WI38 (cell line): ENCODE measurements at regions not wholly inside any gene's neighbourhood (a gene's known extent, or its start where the extent isn't known, plus 50 kb on each side); places are given as distances from the start of the nearest gene placed in this dataset.

Experiments
- H3K4me3 ChIP-seq: 2 replicates; pipeline ENCODE4 v1.5.1; 2011; ENCODE audit warnings: low read depth, mild to moderate bottlenecking, control low read depth, low read length
- TF ChIP-seq, protein P1 (sequence below): IDR thresholded peaks from 2 replicates; pipeline ENCODE4 v1.5.1; 2012; ENCODE audit warnings: low read depth, mild to moderate bottlenecking, control low read depth, low read length

DNA sequence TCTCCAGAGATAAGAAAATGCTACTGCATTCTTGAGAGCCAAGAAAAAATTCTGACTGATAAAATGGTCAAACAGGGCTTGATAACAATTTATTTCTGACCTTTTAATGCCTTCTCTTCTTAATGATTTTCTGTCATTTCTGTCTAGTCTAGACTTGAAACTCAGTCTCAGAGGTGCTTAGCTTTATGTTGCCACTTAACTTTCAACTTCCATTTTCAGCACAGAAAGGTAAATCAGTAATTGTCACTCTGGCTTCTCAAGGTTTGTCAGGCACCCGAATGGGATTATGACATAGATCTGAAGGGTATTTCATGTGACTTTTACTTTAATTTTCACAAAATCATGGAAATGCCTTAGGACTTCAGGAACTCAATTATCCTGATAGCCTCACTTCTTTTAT lies 155.4 kb upstream of the GBE1 start:
- no peak overlapping the region for H3K4me3 ChIP-seq
- TF ChIP-seq, protein P1, sequence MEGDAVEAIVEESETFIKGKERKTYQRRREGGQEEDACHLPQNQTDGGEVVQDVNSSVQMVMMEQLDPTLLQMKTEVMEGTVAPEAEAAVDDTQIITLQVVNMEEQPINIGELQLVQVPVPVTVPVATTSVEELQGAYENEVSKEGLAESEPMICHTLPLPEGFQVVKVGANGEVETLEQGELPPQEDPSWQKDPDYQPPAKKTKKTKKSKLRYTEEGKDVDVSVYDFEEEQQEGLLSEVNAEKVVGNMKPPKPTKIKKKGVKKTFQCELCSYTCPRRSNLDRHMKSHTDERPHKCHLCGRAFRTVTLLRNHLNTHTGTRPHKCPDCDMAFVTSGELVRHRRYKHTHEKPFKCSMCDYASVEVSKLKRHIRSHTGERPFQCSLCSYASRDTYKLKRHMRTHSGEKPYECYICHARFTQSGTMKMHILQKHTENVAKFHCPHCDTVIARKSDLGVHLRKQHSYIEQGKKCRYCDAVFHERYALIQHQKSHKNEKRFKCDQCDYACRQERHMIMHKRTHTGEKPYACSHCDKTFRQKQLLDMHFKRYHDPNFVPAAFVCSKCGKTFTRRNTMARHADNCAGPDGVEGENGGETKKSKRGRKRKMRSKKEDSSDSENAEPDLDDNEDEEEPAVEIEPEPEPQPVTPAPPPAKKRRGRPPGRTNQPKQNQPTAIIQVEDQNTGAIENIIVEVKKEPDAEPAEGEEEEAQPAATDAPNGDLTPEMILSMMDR = no peak

DNA sequence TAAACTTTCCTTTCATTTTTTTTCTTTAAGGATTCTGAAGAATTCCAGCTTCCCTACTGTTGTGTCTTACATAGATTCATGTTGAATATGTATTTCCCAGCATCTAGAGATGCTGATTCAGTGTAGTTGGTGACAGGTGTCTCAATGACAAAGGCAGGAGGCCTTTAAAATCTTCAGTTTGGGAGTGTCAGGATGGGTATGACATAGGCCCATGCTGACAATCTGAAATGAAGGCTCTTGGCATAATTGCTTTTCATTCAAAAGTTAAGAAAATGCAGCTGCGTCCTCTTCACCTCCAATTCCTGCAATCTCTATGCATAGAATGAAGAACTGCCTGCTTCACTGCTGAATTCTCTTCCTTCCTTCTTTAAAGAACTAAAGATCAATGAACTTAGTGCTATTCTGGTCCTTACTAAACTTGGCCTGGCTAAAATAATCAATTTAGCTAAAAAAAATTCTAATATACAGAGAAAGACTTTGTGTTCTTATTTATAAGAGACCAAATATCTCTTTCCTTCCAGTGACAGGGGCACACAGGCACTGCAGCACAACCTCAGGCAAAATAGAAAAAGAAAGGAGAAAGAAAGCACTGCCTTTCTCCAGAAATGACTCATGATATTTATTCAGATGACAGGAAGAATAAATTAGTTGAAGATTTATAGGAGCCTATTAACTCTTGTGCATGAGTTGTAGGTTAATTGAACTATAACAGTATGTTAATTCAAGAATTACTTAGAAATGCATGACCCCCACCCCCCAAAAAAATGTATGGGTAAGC lies 152.6 kb upstream of the GBE1 start:
- no peak overlapping the region for H3K4me3 ChIP-seq
- TF ChIP-seq, protein P1 = no peak

DNA sequence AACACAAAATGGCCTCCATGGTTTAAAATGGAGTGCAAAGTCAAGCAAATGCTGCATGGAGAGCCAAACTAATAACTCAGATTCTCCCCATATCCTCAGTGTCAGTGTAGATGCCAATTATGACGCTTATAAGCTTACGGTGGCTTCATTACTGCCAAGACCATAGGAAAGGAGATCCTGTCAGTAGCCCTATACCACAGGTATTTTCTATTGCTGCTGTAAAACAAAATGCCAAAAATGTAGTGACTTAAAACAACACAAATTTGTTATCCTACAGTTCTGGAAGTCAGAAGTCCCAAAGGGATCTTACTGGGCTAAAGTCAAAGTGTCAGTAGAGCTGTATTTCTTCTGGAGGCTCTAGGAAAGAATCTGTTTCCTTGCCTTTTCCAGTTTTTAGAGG lies 149.8 kb upstream of the GBE1 start:
- TF ChIP-seq, protein P1 = no peak
- H3K4me3 ChIP-seq = no peak overlapping the region

DNA sequence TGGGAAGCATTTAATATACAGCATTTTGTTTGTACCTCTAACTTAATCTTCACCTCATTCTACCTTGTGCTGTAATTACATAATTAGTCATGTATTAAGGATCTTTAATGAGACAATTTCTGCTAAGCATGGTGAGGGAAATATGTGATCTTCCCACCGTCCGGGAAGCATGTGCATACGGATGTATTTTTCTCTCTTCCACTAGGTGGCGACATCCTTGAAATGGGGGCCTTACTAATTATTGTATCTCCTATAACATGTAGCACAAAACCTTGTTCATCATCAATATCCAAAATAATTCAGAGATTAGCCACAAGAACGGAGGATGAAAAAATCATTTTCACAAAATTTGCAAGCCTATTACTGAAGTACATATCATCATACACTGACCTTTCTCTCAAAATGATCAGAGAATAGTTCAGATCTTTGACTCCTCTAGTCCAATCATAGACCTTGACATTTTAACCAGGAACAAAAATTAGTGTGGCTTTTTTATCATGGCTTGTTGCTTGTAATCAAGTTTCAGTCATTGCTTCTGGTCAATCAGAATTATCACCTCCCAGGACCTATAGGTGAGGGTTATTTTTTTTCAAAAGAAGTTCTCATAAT lies 148.9 kb upstream of the GBE1 start:
- TF ChIP-seq, protein P1 = peak; percentile 64

DNA sequence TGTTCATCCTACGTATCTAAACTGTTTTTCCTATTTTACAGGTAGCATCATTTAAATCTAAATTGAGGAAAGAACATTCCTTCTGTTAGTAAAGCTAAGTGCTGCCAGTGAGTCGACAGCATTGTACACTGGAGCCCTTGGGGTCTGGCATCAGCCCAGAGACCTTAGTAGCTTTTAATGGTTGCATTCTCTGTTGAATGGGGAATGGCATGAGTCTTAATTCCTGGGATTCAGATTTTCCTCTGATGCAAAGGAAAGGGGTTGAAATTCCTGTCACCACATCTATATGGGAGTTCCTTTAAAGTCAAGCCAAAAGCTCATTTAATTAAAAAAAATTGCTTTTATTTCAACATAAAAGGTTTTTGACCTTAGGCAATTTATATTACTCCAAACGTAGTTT lies 148.4 kb upstream of the GBE1 start:
- TF ChIP-seq, protein P1 = no peak
- no peak overlapping the region for H3K4me3 ChIP-seq

More for the DNA sequence above, 148.9 kb upstream of the GBE1 start:
- H3K4me3 ChIP-seq = no peak overlapping the region

DNA sequence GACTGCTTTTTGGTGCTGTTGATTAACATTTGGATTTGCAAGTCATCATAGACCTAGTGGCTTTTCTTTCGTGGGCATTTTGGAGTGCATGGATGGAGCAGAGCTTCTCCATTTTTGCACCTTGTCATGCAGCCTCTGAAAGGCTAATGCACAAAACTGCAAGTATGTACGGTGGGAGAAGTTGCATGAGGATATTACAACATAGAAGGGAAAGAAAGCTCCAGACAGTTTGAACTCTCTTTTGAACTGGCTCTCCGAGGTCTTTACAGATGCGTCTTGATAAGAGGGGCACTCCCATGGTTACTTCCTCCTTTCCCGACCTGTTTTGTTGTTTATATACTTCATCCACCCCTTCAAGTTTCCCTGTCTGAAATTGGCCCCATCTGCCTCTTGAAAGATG lies 147.1 kb upstream of the GBE1 start:
- no peak overlapping the region for H3K4me3 ChIP-seq
- TF ChIP-seq, protein P1 = no peak

DNA sequence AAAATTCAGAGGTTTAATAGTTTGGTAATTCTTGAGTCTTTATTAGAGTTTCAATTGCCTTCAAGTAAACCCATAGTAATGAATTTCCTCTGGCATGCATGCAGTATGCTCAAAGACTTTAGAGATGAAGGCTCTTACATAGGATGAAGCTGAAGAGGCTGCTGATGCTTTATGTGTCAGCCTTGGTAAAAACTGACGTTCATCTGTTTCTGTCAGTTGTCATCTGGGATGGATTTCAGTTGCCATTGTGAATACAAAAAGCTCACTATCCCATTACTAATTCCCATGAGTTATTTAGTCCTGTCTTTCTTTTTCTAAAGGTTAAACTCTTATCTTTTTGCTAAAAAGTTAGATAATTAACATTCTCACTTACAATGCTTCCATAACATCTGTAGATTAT lies 136.9 kb upstream of the GBE1 start:
- no peak overlapping the region for H3K4me3 ChIP-seq
- TF ChIP-seq, protein P1 = no peak
